ENCODE measurements at regions not wholly inside any gene's neighbourhood (a gene's known extent, or its start where the extent isn't known, plus 50 kb on each side); places are given as distances from the start of the nearest gene placed in this dataset.

- no peaks in the 10 kb centered on the region for H3K36me3 ChIP-seq (ENCODE audit: control insufficient read depth in 4 of 4, insufficient read depth in 4 of 4, low read length in 4 of 4)
- no peak for ATAC-seq (ENCODE audit: insufficient read depth, low FRiP score)
- no peak overlapping the region for H3K27ac ChIP-seq (ENCODE audit: low read depth in 1 of 2, low read length in 1 of 2)
- no peak overlapping the region for H3K4me3 ChIP-seq
- H3K27me3 ChIP-seq (ENCODE audit: control insufficient read depth in 3 of 3, insufficient read depth in 3 of 3, low read length in 2 of 3) = no peaks in the 10 kb centered on the region
- H3K9ac ChIP-seq (ENCODE audit: insufficient read depth in 1 of 2, low read length in 2 of 2) = no peak overlapping the region
- H3K4me1 ChIP-seq (ENCODE audit: control insufficient read depth in 5 of 5, insufficient read depth in 5 of 5, low read length in 5 of 5) = peaks cover 0 to 19% (median 3%) of the 10 kb centered on the region in 5 donors
- TF ChIP-seq, protein P1, sequence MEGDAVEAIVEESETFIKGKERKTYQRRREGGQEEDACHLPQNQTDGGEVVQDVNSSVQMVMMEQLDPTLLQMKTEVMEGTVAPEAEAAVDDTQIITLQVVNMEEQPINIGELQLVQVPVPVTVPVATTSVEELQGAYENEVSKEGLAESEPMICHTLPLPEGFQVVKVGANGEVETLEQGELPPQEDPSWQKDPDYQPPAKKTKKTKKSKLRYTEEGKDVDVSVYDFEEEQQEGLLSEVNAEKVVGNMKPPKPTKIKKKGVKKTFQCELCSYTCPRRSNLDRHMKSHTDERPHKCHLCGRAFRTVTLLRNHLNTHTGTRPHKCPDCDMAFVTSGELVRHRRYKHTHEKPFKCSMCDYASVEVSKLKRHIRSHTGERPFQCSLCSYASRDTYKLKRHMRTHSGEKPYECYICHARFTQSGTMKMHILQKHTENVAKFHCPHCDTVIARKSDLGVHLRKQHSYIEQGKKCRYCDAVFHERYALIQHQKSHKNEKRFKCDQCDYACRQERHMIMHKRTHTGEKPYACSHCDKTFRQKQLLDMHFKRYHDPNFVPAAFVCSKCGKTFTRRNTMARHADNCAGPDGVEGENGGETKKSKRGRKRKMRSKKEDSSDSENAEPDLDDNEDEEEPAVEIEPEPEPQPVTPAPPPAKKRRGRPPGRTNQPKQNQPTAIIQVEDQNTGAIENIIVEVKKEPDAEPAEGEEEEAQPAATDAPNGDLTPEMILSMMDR (IDR thresholded peaks at IDR 0.05; ENCODE audit: control extremely low read depth, extremely low read depth) = no peak
- no peak for DNase-seq
- H3K9me3 ChIP-seq (ENCODE audit: control insufficient read depth in 4 of 4, insufficient read depth in 3 of 4, low read length in 3 of 4) = no peaks in the 10 kb centered on the region
- WGBS, 2 donors = 73 to 86% methylated on average over 1 of the region's 1 CpG
Measured at GRCh38 chr2:161045726-161046125, 114.5 kb upstream of the TANK start.

DNA sequence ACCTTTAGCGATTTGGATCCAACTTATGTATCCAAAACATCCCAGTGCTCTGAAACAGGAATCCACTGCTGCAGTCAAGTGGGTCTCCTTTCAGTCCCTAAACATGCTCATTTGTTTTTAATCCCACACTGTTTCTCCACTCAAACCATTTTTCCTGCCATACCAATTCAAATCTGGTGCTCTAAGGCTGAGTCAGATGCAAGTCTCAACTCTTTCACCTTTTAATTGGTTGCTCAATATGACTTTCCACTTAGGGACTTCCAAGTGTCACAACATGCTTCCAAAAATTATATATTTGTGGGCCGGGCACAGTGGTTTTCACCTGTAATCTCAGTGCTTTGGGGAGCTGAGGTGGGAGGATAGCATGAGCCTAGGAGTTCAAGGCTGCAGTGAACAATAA lies 113.4 kb upstream of the TANK start:
- Histone ChIP-seq H3K9ac (ENCODE audit: insufficient read depth in 1 of 2, low read length in 2 of 2) (no peak overlapping the region), H3K9me3 (ENCODE audit: control insufficient read depth in 4 of 4, insufficient read depth in 3 of 4, low read length in 3 of 4) (no peaks in the 10 kb centered on the region), H3K27ac (ENCODE audit: low read depth in 1 of 2, low read length in 1 of 2) (no peak overlapping the region), H3K4me1 (ENCODE audit: control insufficient read depth in 5 of 5, insufficient read depth in 5 of 5, low read length in 5 of 5) (peaks cover 0 to 19% (median 0%) of the 10 kb centered on the region in 5 donors), H3K27me3 (ENCODE audit: control insufficient read depth in 3 of 3, insufficient read depth in 3 of 3, low read length in 2 of 3) (no peaks in the 10 kb centered on the region), H3K4me3 (no peak overlapping the region), H3K36me3 (ENCODE audit: control insufficient read depth in 4 of 4, insufficient read depth in 4 of 4, low read length in 4 of 4) (no peaks in the 10 kb centered on the region)
- TF ChIP-seq, protein P1 (IDR thresholded peaks at IDR 0.05; ENCODE audit: control extremely low read depth, extremely low read depth) = no peak
- WGBS, 2 donors = 94 to 97% methylated on average over 2 of the region's 2 CpGs
- no peak for DNase-seq
- ATAC-seq (ENCODE audit: insufficient read depth, low FRiP score) = no peak

DNA sequence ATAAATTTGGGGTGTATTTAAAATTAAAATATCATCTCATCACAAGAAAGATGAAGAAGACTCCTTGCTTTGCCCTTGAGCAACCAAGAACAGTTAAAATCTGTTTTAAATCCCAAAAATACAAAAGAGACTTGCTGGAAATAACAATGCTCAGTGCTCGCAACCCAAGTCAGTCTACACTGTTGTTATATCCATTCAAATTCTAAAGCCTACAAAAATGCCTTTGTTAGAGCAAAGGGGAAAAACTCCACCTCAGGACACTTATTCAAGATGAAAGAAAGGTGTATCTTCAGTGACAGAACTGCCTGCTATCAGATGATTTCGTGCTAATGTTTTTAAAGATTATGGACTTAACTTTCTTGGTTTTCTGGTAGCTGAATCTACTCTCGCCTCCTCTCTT lies 111.9 kb upstream of the TANK start:
- ATAC-seq (ENCODE audit: insufficient read depth, low FRiP score) (no peak), DNase-seq (no peak)
- Histone ChIP-seq H3K4me3 (no peak overlapping the region), H3K9me3 (ENCODE audit: control insufficient read depth in 4 of 4, insufficient read depth in 3 of 4, low read length in 3 of 4) (no peaks in the 10 kb centered on the region), H3K36me3 (ENCODE audit: control insufficient read depth in 4 of 4, insufficient read depth in 4 of 4, low read length in 4 of 4) (no peaks in the 10 kb centered on the region), H3K4me1 (ENCODE audit: control insufficient read depth in 5 of 5, insufficient read depth in 5 of 5, low read length in 5 of 5) (peaks cover 0 to 19% (median 0%) of the 10 kb centered on the region in 5 donors), H3K27ac (ENCODE audit: low read depth in 1 of 2, low read length in 1 of 2) (no peak overlapping the region), H3K27me3 (ENCODE audit: control insufficient read depth in 3 of 3, insufficient read depth in 3 of 3, low read length in 2 of 3) (no peaks in the 10 kb centered on the region), H3K9ac (ENCODE audit: insufficient read depth in 1 of 2, low read length in 2 of 2) (no peak overlapping the region)
- TF ChIP-seq, protein P1 (IDR thresholded peaks at IDR 0.05; ENCODE audit: control extremely low read depth, extremely low read depth) = no peak
- 63 to 67% methylated on average over 3 of the region's 3 CpGs for WGBS, 2 donors

GRCh38 chr2:161049559-161049958 lies 110.7 kb upstream of the TANK start:
- Histone ChIP-seq H3K27me3 (ENCODE audit: control insufficient read depth in 3 of 3, insufficient read depth in 3 of 3, low read length in 2 of 3) (no peaks in the 10 kb centered on the region), H3K36me3 (ENCODE audit: control insufficient read depth in 4 of 4, insufficient read depth in 4 of 4, low read length in 4 of 4) (no peaks in the 10 kb centered on the region), H3K9ac (ENCODE audit: insufficient read depth in 1 of 2, low read length in 2 of 2) (no peak overlapping the region), H3K9me3 (ENCODE audit: control insufficient read depth in 4 of 4, insufficient read depth in 3 of 4, low read length in 3 of 4) (no peaks in the 10 kb centered on the region), H3K27ac (ENCODE audit: low read depth in 1 of 2, low read length in 1 of 2) (no peak overlapping the region), H3K4me3 (no peak overlapping the region), H3K4me1 (ENCODE audit: control insufficient read depth in 5 of 5, insufficient read depth in 5 of 5, low read length in 5 of 5) (peaks cover 0 to 13% (median 0%) of the 10 kb centered on the region in 5 donors)
- DNase-seq (no peak), ATAC-seq (ENCODE audit: insufficient read depth, low FRiP score) (no peak)
- TF ChIP-seq, protein P1 (IDR thresholded peaks at IDR 0.05; ENCODE audit: control extremely low read depth, extremely low read depth) = no peak
- WGBS, 2 donors = 94 to 96% methylated on average over 1 of the region's 1 CpG
